IMR-90 (cell line): ENCODE measurements at regions not wholly inside any gene's neighbourhood (a gene's known extent, or its start where the extent isn't known, plus 50 kb on each side); places are given as distances from the start of the nearest gene placed in this dataset.

Experiments used
- BHLHE40 ChIP-seq: fragments of 150-350 bp; IDR thresholded peaks from 2 replicates; pipeline ENCODE4 v1.6.1; 2016; ENCODE audit warnings: mild to moderate bottlenecking, low read depth, low read length
- CEBPB ChIP-seq: IDR thresholded peaks from 2 replicates; pipeline ENCODE4 v1.6.1; 2012; ENCODE audit warnings: low read depth, low read length, improper control_type of control experiment
- ELK1 ChIP-seq: fragments of 150-350 bp; IDR thresholded peaks from 2 replicates; pipeline ENCODE4 v1.6.1; 2016; ENCODE audit warnings: low read depth, mild to moderate bottlenecking, low read length, moderate library complexity, borderline replicate concordance
- MAFK ChIP-seq: IDR thresholded peaks from 2 replicates; pipeline ENCODE4 v1.6.1; 2012; ENCODE audit warnings: low read depth, low read length, improper control_type of control experiment
- MAZ ChIP-seq: IDR thresholded peaks from 2 replicates; pipeline ENCODE4 v1.6.1; 2012; ENCODE audit warnings: low read depth, mild to moderate bottlenecking, low read length, improper control_type of control experiment, moderate library complexity, borderline replicate concordance
- NFE2L2 ChIP-seq: fragments of 150-350 bp; IDR thresholded peaks from 2 replicates; pipeline ENCODE4 v1.6.1; 2016; ENCODE audit warnings: low read depth, mild to moderate bottlenecking, low read length
- POLR2A ChIP-seq: IDR thresholded peaks from 2 replicates; pipeline ENCODE4 v1.6.1; 2012; ENCODE audit warnings: mild to moderate bottlenecking, low read depth, low read length
- USF2 ChIP-seq: fragments of 150-350 bp; IDR thresholded peaks from 2 replicates; pipeline ENCODE4 v1.6.1; 2017; ENCODE audit warnings: mild to moderate bottlenecking, antibody characterized with exemption, low read length, low read depth
- TF ChIP-seq, protein P1 (sequence below): conservative IDR thresholded peaks from 2 replicates; pipeline ENCODE4 v1.5.1; 2012; ENCODE audit warnings: mild to moderate bottlenecking, low read depth, low read length, improper control_type of control experiment

- TF ChIP-seq, protein P1, sequence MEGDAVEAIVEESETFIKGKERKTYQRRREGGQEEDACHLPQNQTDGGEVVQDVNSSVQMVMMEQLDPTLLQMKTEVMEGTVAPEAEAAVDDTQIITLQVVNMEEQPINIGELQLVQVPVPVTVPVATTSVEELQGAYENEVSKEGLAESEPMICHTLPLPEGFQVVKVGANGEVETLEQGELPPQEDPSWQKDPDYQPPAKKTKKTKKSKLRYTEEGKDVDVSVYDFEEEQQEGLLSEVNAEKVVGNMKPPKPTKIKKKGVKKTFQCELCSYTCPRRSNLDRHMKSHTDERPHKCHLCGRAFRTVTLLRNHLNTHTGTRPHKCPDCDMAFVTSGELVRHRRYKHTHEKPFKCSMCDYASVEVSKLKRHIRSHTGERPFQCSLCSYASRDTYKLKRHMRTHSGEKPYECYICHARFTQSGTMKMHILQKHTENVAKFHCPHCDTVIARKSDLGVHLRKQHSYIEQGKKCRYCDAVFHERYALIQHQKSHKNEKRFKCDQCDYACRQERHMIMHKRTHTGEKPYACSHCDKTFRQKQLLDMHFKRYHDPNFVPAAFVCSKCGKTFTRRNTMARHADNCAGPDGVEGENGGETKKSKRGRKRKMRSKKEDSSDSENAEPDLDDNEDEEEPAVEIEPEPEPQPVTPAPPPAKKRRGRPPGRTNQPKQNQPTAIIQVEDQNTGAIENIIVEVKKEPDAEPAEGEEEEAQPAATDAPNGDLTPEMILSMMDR = no peak
- TF ChIP-seq POLR2A (no peak), MAZ (no peak), NFE2L2 (no peak), MAFK (no peak), USF2 (no peak), BHLHE40 (no peak), ELK1 (no peak), CEBPB (no peak)
Observed at GRCh38 chr13:55613429-55614187, 1527.1 kb upstream of the PRR20A start.
